ENCODE measurements at regions not wholly inside any gene's neighbourhood (a gene's known extent, or its start where the extent isn't known, plus 50 kb on each side); places are given as distances from the start of the nearest gene placed in this dataset.

GRCh38 chr14:56482310-56482911, 97.2 kb upstream of the TMEM260 start:
- peak; percentile 67 for ATAC-seq (ENCODE audit: low read depth)
- in situ Hi-C loops (cut with MboI; ENCODE audit: low sequenced_read_pairs): loop anchor here (25.0 kb wide), 1 partner anchor 1245 kb away; no protein-coding TSS in a partner anchor
- Histone ChIP-seq H3K56ac (ENCODE audit: extremely low read depth, insufficient read depth, low read length) (no peak overlapping the region), H3K27ac (ENCODE audit: insufficient read depth, low read length) (no peak overlapping the region), H3K4me2 (ENCODE audit: low read depth, low read length) (no peak overlapping the region), H3K18ac (ENCODE audit: low read depth, low read length) (no peak overlapping the region), H2BK120ac (ENCODE audit: low read depth, low read length) (no peak overlapping the region), H2AK5ac (ENCODE audit: low read depth, low read length) (no peak overlapping the region), H4K8ac (ENCODE audit: low read depth in 2 of 2, low read length in 2 of 2) (no peak overlapping the region), H2BK5ac (ENCODE audit: low read depth, low read length, poor library complexity, severe bottlenecking) (no peak overlapping the region), H2AK9ac (replicated peaks; ENCODE audit: low read depth, low read length, poor library complexity) (no peak overlapping the region), H2BK20ac (ENCODE audit: low read depth, low read length) (no peak overlapping the region), H3K23ac (ENCODE audit: low read depth, low read length) (no peak overlapping the region), H3K4me3 (ENCODE audit: insufficient read depth, low read depth, low read length) (no peak overlapping the region), H3K27me3 (ENCODE audit: control insufficient read depth, insufficient read depth, low read length) (peaks cover 7% of the 10 kb centered on the region; the same call in 1 of the 2 replicates), H3K9me3 (ENCODE audit: control insufficient read depth, insufficient read depth, low read length) (no peaks in the 10 kb centered on the region), H4K91ac (ENCODE audit: insufficient read depth, low read depth, low read length) (no peak overlapping the region), H3K79me1 (ENCODE audit: low read depth in 1 of 2, low read length in 2 of 2) (no peaks in the 10 kb centered on the region), H2AFZ (replicated peaks; ENCODE audit: low read length, poor library complexity) (no peak overlapping the region), H3K4me1 (ENCODE audit: control insufficient read depth, insufficient read depth, low read length) (no peaks in the 10 kb centered on the region), H3K36me3 (ENCODE audit: control insufficient read depth, insufficient read depth, low read length) (no peaks in the 10 kb centered on the region), H3K14ac (replicated peaks; ENCODE audit: low read depth, low read length) (no peak overlapping the region), H2BK15ac (ENCODE audit: low read depth, low read length) (no peak overlapping the region), H3K4ac (ENCODE audit: low read depth, low read length) (no peak overlapping the region), H3K9ac (ENCODE audit: low read depth, low read length) (no peak overlapping the region), H4K20me1 (ENCODE audit: insufficient read depth, low read length) (no peaks in the 10 kb centered on the region), H4K5ac (ENCODE audit: low read depth, low read length) (no peak overlapping the region), H3K9me1 (ENCODE audit: insufficient read depth, low read length) (no peaks in the 10 kb centered on the region)
- dilution Hi-C loops (cut with HindIII; ENCODE audit: low sequenced_read_pairs, unreplicated experiment): no loop called here
- ChIA-PET CTCF (interaction anchor here (0.6 to 1.1 kb wide), 2 partner anchors 8 to 1044 kb away, joined by 3 read pairs; no protein-coding TSS in a partner anchor), POLR2A (ENCODE audit: unreplicated experiment) (no interaction called here)
- no TSS peak for BruUV-seq (replicated peaks)
- intact Hi-C loops (cut with micrococcal nuclease): no loop called here
- WGBS, 2 experiments (ENCODE audit: extremely low coverage in 2 of 2, insufficient read length in 1 of 2): 80% methylated on average over 2 of the region's 5 CpGs; no CpG with 5 or more reads in 1 of the 2 experiments
- TF ChIP-seq RAD21 (IDR thresholded peaks at IDR 0.05; ENCODE audit: low read length) (peak; percentile 23; the same call in 1 of the 2 replicates), CEBPB (IDR thresholded peaks at IDR 0.05; ENCODE audit: low read depth, low read length) (peak; percentile 71), SMC3 (IDR thresholded peaks at IDR 0.05; ENCODE audit: low read depth, low read length) (no peak), POLR2A (IDR thresholded peaks at IDR 0.05; ENCODE audit: low read depth, low read length) (no peak), CTCF (conservative IDR thresholded peaks at IDR 0.05; ENCODE audit: low read depth, low read length) (peak; percentile 22), MAFK (IDR thresholded peaks at IDR 0.05; ENCODE audit: low read depth, low read length) (no peak)
- DNase-seq: peak; percentile 9
